HepG2 (cell line): ENCODE measurements at regions not wholly inside any gene's neighbourhood (a gene's known extent, or its start where the extent isn't known, plus 50 kb on each side); places are given as distances from the start of the nearest gene placed in this dataset.

ENCODE experiments used
- AGO2 ChIP-seq: fragments of 200-400 bp; formaldehyde crosslinking; optimal IDR thresholded peaks from 2 replicates; pipeline ENCODE3; 2017; ENCODE audit warnings: mild to moderate bottlenecking, low read depth, low read length, moderate library complexity
- ARHGAP35 ChIP-seq: sonication (generic); formaldehyde crosslinking; IDR thresholded peaks from 2 replicates; pipeline ENCODE4 v1.9.0; 2022; ENCODE audit warnings: mild to moderate bottlenecking, inconsistent platforms, moderate library complexity, missing genetic modification reagents, borderline replicate concordance
- ARNT ChIP-seq: fragments of 450-650 bp; IDR thresholded peaks from 2 replicates; pipeline ENCODE4 v1.6.1; 2017
- BRD4 ChIP-seq: sonication (generic); formaldehyde crosslinking; IDR thresholded peaks from 2 replicates; pipeline ENCODE4 v1.4.0; 2020; ENCODE audit warnings: missing genetic modification reagents
- GMEB2 ChIP-seq: IDR thresholded peaks from 2 replicates; pipeline ENCODE4 v1.6.1; 2016; ENCODE audit warnings: missing biosample characterization, missing genetic modification reagents, low read depth
- GRHL1 ChIP-seq: sonication (generic); formaldehyde crosslinking; conservative IDR thresholded peaks from 2 replicates; pipeline ENCODE4 v1.8.0; 2022; ENCODE audit warnings: missing genetic modification reagents
- HOXA3 ChIP-seq: sonication (generic); formaldehyde crosslinking; IDR thresholded peaks from 2 replicates; pipeline ENCODE4 v1.5.0; 2020; ENCODE audit warnings: missing genetic modification reagents
- KLF15 ChIP-seq: sonication (generic); formaldehyde crosslinking; IDR thresholded peaks from 2 replicates; pipeline ENCODE4 v1.8.1; 2023; ENCODE audit warnings: borderline replicate concordance, mild to moderate bottlenecking, inconsistent platforms, missing genetic modification reagents, mixed read lengths
- NFE2 ChIP-seq: sonication (generic); formaldehyde crosslinking; IDR thresholded peaks from 2 replicates; pipeline ENCODE4 v1.4.0; 2020; ENCODE audit warnings: missing genetic modification reagents
- PRDM4 ChIP-seq: sonication (generic); formaldehyde crosslinking; IDR thresholded peaks from 2 replicates; pipeline ENCODE4 v1.9.0; 2021; ENCODE audit warnings: missing genetic modification reagents, borderline replicate concordance
- RNF2 ChIP-seq: fragments of 450-650 bp; conservative IDR thresholded peaks from 2 replicates; pipeline ENCODE4 v1.6.1; 2016; ENCODE audit warnings: low read depth
- SNAPC4 ChIP-seq: sonication (generic); formaldehyde crosslinking; IDR thresholded peaks from 2 replicates; pipeline ENCODE4 v1.4.0; 2020; ENCODE audit warnings: mild to moderate bottlenecking, missing genetic modification reagents
- ZNF136 ChIP-seq: sonication (generic); formaldehyde crosslinking; IDR thresholded peaks from 2 replicates; pipeline ENCODE4 v1.8.1; 2022; ENCODE audit warnings: low read depth, mild to moderate bottlenecking, moderate library complexity, missing genetic modification reagents
- ZNF256 ChIP-seq: sonication (generic); formaldehyde crosslinking; conservative IDR thresholded peaks from 2 replicates; pipeline ENCODE4 v1.4.0; 2020; ENCODE audit warnings: missing genetic modification reagents
- ZNF460 ChIP-seq: sonication (generic); formaldehyde crosslinking; IDR thresholded peaks from 2 replicates; pipeline ENCODE4 v1.5.1; 2020; ENCODE audit warnings: missing genetic modification reagents, mild to moderate bottlenecking, borderline replicate concordance
- ZNF598 ChIP-seq: sonication (generic); formaldehyde crosslinking; IDR thresholded peaks from 2 replicates; pipeline ENCODE4 v1.5.1; 2020; ENCODE audit warnings: mild to moderate bottlenecking, missing genetic modification reagents, borderline replicate concordance
- ZNF781 ChIP-seq: sonication (generic); formaldehyde crosslinking; IDR thresholded peaks from 2 replicates; pipeline ENCODE4 v1.5.1; 2020; ENCODE audit warnings: borderline replicate concordance, mild to moderate bottlenecking, missing genetic modification reagents; ENCODE audit errors: not compliant biosample characterization

GRCh38 chr2:238784671-238785527 is 63.0 kb upstream of the TWIST2 start (continued):
- TF ChIP-seq ARHGAP35 (no peak), ZNF136 (CRISPR knock-in tag) (no peak), GRHL1 (CRISPR knock-in tag) (no peak), PRDM4 (CRISPR knock-in tag) (no peak), NFE2 (CRISPR knock-in tag) (no peak), KLF15 (CRISPR knock-in tag) (no peak), ZNF598 (CRISPR knock-in tag) (no peak), ZNF256 (CRISPR knock-in tag) (no peak), HOXA3 (CRISPR knock-in tag) (no peak), ARNT (no peak), ZNF460 (CRISPR knock-in tag) (no peak), BRD4 (CRISPR knock-in tag) (no peak), GMEB2 (CRISPR knock-in tag) (no peak), RNF2 (0 out of 2 replicates have a peak, but pooled peaks have one; percentile 45), AGO2 (no peak), ZNF781 (CRISPR knock-in tag) (peak; percentile 55), SNAPC4 (CRISPR knock-in tag) (no peak)
